Testis (tissue), 2 donors: ENCODE measurements at regions not wholly inside any gene's neighbourhood (a gene's known extent, or its start where the extent isn't known, plus 50 kb on each side); places are given as distances from the start of the nearest gene placed in this dataset.

ENCODE experiments used
- CTCF ChIP-seq, 3 experiments: fragments of 450-650 bp in 2 of 3; fragments of 200-600 bp in 1 of 3; sonication (generic) in 1 of 3; IDR thresholded peaks; one replicate each; pipeline ENCODE4 v1.5.1; 2016 to 2019; ENCODE audit warnings: antibody characterized with exemption in 3 of 3, mild to moderate bottlenecking in 2 of 3, moderate library complexity in 1 of 3
- POLR2A ChIP-seq: fragments of 450-650 bp; IDR thresholded peaks from one replicate; pipeline ENCODE4 v1.6.1; 2017; ENCODE audit warnings: antibody characterized with exemption, mild to moderate bottlenecking, moderate library complexity

- TF ChIP-seq CTCF (IDR thresholded peaks at IDR 0.05), result no peak
- TF ChIP-seq POLR2A, result no peak
Observed at GRCh38 chr10:6354168-6354772, 151.5 kb downstream of the PFKFB3 start.
